ENCODE measurements at regions not wholly inside any gene's neighbourhood (a gene's known extent, or its start where the extent isn't known, plus 50 kb on each side); places are given as distances from the start of the nearest gene placed in this dataset.

- no peak for TF ChIP-seq CTCF (IDR thresholded peaks at IDR 0.05; ENCODE audit: insufficient read depth, low read length)
- TF ChIP-seq REST (IDR thresholded peaks at IDR 0.05; ENCODE audit: insufficient replicate concordance, low read depth), result no peak
- no peak for TF ChIP-seq GABPA (IDR thresholded peaks at IDR 0.05; ENCODE audit: low read depth)
Observed at GRCh38 chr12:91423693-91424050, 241.1 kb upstream of the DCN start.
